K562 (cell line): ENCODE measurements at regions not wholly inside any gene's neighbourhood (a gene's known extent, or its start where the extent isn't known, plus 50 kb on each side); places are given as distances from the start of the nearest gene placed in this dataset.

Experiments
- JUN ChIP-seq, 2 experiments: sonication (generic) in 1 of 2; formaldehyde crosslinking in 1 of 2; IDR thresholded peaks; 2 replicates each; pipeline versions ENCODE4 v1.6.1 to v1.8.0; 2012 to 2022; ENCODE audit warnings: borderline replicate concordance in 2 of 2, mild to moderate bottlenecking in 2 of 2, improper control_type of control experiment in 1 of 2, low read depth in 1 of 2, low read length in 1 of 2, missing genetic modification reagents in 1 of 2
- ZEB2 ChIP-seq: fragments of 450-650 bp; IDR thresholded peaks from 2 replicates; pipeline ENCODE4 v1.6.1; 2016
- TF ChIP-seq, protein P1 (sequence below): fragments of 250-450 bp; sonication (Bioruptor Pico); IDR thresholded peaks from 2 replicates; pipeline ENCODE4 v1.8.0; 2022; ENCODE audit warnings: inconsistent platforms, mild to moderate bottlenecking, moderate library complexity, borderline replicate concordance
- TF ChIP-seq, protein P2 (sequence below): fragments of 450-650 bp; IDR thresholded peaks from 2 replicates; pipeline ENCODE4 v1.6.1; 2016; ENCODE audit warnings: borderline replicate concordance
- TF ChIP-seq, protein P3 (sequence below), 3 experiments: IDR thresholded peaks in 2 of 3; conservative IDR thresholded peaks in 1 of 3; 2 replicates each; pipeline ENCODE4 v1.5.1; 2011 to 2012; ENCODE audit warnings: low read length in 3 of 3, mild to moderate bottlenecking in 3 of 3, control low read depth in 2 of 3, improper control_type of control experiment in 1 of 3, inconsistent platforms in 1 of 3, low read depth in 1 of 3, mixed read lengths in 1 of 3, moderate library complexity in 1 of 3; ENCODE audit not compliant: insufficient read depth in 2 of 3
- TF ChIP-seq, protein P4 (sequence below): fragments of 250-450 bp; sonication (Bioruptor Pico); IDR thresholded peaks from 2 replicates; pipeline ENCODE4 v1.5.0; 2021

DNA sequence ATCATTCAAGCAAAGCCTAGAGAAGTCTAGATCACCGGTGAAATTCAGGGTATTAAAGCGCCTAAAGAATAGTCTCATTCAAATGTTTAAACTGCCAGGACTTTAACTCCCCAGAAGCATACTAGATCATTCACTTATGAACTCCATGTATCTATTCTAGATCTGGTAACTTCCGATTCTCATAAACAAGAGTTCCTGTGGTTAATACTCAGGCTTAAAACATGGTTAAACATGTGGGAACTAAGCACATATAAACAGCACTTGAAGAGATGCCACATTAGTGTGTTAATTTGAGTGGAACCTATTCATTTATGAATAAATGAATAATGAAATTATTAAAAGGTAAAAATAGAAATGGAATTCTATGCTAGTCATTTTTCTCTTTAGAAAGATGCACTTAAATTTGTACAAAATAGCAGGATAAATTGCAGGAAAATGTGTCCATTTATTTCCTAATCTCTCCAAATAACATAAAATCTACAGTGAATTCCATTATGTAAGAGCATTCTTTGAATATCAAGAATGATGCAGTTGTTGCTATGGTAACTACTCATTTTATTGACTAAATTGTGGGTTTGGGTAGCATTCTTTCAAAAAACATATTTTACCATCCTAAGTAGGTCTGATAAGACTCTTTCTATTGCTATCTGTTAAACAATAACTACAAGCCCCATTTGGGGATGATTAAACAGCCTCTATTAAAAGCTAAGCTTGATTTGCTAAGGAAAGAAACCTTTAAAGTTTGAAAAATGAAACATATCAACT lies 147.6 kb upstream of the TMEM168 start:
- TF ChIP-seq, protein P1, sequence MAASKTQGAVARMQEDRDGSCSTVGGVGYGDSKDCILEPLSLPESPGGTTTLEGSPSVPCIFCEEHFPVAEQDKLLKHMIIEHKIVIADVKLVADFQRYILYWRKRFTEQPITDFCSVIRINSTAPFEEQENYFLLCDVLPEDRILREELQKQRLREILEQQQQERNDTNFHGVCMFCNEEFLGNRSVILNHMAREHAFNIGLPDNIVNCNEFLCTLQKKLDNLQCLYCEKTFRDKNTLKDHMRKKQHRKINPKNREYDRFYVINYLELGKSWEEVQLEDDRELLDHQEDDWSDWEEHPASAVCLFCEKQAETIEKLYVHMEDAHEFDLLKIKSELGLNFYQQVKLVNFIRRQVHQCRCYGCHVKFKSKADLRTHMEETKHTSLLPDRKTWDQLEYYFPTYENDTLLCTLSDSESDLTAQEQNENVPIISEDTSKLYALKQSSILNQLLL (CRISPR knock-in tag): no peak
- TF ChIP-seq, protein P2, sequence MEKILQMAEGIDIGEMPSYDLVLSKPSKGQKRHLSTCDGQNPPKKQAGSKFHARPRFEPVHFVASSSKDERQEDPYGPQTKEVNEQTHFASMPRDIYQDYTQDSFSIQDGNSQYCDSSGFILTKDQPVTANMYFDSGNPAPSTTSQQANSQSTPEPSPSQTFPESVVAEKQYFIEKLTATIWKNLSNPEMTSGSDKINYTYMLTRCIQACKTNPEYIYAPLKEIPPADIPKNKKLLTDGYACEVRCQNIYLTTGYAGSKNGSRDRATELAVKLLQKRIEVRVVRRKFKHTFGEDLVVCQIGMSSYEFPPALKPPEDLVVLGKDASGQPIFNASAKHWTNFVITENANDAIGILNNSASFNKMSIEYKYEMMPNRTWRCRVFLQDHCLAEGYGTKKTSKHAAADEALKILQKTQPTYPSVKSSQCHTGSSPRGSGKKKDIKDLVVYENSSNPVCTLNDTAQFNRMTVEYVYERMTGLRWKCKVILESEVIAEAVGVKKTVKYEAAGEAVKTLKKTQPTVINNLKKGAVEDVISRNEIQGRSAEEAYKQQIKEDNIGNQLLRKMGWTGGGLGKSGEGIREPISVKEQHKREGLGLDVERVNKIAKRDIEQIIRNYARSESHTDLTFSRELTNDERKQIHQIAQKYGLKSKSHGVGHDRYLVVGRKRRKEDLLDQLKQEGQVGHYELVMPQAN: no peak
- TF ChIP-seq, protein P3, sequence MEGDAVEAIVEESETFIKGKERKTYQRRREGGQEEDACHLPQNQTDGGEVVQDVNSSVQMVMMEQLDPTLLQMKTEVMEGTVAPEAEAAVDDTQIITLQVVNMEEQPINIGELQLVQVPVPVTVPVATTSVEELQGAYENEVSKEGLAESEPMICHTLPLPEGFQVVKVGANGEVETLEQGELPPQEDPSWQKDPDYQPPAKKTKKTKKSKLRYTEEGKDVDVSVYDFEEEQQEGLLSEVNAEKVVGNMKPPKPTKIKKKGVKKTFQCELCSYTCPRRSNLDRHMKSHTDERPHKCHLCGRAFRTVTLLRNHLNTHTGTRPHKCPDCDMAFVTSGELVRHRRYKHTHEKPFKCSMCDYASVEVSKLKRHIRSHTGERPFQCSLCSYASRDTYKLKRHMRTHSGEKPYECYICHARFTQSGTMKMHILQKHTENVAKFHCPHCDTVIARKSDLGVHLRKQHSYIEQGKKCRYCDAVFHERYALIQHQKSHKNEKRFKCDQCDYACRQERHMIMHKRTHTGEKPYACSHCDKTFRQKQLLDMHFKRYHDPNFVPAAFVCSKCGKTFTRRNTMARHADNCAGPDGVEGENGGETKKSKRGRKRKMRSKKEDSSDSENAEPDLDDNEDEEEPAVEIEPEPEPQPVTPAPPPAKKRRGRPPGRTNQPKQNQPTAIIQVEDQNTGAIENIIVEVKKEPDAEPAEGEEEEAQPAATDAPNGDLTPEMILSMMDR (IDR thresholded peaks at IDR 0.05 in 2 of 3, conservative IDR thresholded peaks at IDR 0.05 in 1 of 3; ENCODE audit: insufficient read depth in 2 of 3, low read depth in 1 of 3, low read length in 3 of 3): no peak
- TF ChIP-seq JUN (IDR thresholded peaks at IDR 0.05; ENCODE audit: borderline replicate concordance, low read depth, low read length): no peak
- TF ChIP-seq JUN (CRISPR knock-in tag; IDR thresholded peaks at IDR 0.05; ENCODE audit: borderline replicate concordance): no peak
- TF ChIP-seq, protein P4, sequence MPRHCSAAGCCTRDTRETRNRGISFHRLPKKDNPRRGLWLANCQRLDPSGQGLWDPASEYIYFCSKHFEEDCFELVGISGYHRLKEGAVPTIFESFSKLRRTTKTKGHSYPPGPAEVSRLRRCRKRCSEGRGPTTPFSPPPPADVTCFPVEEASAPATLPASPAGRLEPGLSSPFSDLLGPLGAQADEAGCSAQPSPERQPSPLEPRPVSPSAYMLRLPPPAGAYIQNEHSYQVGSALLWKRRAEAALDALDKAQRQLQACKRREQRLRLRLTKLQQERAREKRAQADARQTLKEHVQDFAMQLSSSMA (CRISPR knock-in tag): no peak
- TF ChIP-seq ZEB2: no peak
